Kasumi-1 (cell line): ENCODE measurements at regions not wholly inside any gene's neighbourhood (a gene's known extent, or its start where the extent isn't known, plus 50 kb on each side); places are given as distances from the start of the nearest gene placed in this dataset.

Experiments
- DNase-seq, 2 experiments: peaks; one replicate each; lab custom pipeline; 2025; lab: John Stamatoyannopoulos, UW

DNA sequence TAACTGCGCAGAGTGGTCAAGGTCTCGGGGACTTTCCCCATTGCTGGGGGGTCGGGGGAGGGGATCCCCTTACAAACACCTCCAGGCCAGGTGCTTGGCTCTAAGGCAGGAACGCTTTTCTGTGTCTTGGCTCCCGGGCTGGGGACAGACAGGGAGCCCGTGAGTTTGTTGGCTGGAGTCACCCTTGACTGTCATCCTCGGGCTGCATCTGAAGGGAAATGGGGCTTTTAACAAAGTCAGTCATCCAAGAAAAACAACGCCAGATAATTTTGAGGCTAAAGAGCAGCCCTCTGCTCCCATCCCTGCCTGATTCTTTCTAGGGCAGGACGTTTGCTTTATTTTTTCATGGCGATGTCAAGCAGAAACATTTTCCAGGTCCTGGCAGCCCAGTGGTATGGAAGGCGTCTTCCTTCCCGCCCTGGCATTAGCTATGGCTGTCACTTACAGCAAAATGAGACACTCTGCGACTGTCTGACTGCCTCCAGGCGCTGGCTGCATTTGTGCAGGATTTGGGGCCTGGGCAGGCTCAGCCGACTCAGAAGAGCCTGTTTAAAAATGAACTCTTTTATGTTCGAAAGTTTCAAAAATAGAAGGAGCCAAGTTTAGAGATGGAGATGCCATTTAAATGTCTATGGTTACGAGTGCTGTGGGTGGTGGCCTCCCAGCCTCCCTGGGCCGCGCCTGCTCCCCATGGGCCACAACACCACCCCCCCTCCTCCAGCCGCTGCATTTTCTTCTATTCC lies 54.7 kb upstream of the TNS3 start:
- DNase-seq: no peak

DNA sequence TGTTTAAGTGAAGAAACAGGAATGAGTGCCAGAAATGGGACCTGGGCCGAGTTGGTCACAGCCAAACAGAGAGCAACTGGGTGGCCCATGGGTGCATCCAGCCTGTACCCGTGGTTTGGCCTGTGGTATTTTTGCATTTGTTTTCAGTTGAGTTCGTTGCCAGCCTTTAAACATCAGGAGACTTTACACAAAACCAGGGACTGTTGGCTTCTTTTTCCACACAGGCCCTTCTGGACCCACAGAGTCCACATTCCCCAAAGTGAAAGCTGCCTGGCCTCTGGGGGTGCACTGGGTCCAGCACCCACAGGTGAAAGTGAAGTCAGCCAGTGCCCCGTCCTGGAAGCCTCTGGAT lies 54.1 kb upstream of the TNS3 start:
- DNase-seq: no peak

DNA sequence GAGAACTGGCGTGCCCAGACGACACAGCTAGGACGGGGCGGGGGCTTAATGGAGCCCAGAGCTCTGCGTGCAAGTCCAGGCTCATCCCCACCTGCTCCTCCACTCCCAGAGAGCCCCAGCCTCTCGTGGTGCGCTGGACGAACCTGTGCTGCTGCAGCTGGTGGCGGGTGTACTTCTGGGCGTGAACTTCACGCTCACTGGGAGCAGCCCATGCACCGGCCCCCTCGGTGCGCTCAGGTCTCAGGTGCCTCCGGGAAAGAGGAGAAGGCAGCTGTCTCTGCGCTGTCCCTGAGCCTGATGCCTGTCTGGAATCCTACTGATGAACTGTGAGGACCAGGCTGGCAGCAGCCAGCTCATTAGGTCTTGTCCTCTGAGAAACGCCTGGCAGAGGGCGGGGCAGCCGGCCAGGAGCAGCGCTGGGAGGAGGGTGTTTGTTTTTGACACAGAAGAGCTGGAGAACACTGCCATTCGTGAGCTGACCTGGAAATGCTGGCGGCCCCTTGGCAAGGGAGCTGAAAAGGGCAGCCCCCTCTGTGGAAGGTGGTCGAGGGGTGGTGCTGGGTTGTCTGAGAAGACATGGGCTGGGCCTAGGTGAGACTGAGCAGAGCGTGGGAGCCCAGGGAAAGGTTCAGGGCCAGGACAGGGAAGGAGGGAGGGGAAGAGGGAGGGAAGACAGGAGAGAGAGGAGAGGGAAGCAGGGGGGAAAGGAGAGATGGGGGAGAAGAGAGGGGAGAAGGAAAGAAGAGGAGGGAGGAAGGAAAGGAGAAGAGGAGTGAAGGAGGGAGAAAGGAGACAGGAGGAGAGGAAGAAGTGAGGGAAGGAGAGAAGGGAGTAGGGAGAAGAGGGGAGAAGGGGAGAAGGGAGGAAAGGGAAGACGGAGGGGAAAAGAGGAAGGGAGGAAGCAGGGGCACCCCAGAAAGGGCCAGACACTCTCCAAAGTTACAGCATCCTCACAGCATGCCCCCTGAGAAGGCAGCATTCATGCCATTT lies 53.5 kb upstream of the TNS3 start:
- DNase-seq: no peak

DNA sequence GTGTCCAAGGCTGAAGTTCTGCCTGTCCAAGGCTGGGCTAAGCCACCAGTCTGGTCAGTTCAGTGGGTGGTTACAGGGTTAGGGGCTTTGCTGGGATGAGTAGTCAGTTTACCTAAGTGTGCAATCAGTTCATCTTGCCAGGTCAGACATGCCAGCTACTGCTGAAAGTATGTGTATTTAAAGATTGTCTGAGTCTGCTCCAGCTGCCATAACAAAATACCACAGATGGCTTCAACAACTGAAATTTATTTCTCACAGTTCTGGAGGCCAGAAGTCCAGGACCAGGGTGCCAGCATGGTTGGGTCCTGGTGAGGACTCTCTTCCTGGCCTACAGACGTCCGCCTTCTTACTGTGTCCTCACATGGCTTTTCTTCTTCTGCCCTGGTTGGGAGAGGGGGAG lies 52.4 kb upstream of the TNS3 start:
- DNase-seq: no peak

DNA sequence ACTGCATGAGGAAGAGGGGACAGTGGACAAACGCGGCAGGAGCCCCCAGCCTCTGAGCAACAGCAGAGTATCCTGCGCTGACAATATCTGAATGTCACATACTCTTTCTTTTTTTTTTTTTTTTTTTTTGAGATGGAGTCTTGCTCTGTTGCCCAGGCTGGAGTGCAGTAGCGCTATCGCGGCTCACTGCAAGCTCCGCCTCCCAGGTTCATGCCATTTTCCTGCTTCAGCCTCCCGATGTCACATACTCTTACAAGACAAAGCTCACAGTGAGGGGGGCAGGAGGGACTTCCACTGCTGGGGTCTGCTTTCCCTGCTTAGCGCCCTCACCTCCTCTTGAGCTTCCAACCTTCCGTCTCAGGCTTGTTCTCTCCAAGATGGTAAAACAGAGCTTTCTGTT lies 51.2 kb upstream of the TNS3 start:
- no peak for DNase-seq
